DOHH2 (cell line): ENCODE measurements at regions not wholly inside any gene's neighbourhood (a gene's known extent, or its start where the extent isn't known, plus 50 kb on each side); places are given as distances from the start of the nearest gene placed in this dataset.
"Not testable (repeated sequence)": the region's sequence is repeated elsewhere in the genome, so short reads cannot be mapped to it uniquely, and the experiment has no call there.

Experiments
- H3F3A ChIP-seq: fragments of 200-600 bp; sonication (generic), shearing (Covaris generic); 2 replicates; pipeline ENCODE4 v1.6.0; 2016; ENCODE audit warnings: antibody characterized with exemption, mild to moderate bottlenecking; ENCODE audit not compliant: control insufficient read depth, insufficient read depth
- H3K27ac ChIP-seq: fragments of 200-600 bp; sonication (generic); 2 replicates; pipeline ENCODE4 v1.5.1; 2014; ENCODE audit warnings: low read depth, mild to moderate bottlenecking, low read length, moderate library complexity
- H3K27me3 ChIP-seq: fragments of 200-600 bp; sonication (generic); 2 replicates; pipeline ENCODE4 v1.6.1; 2014; ENCODE audit warnings: mild to moderate bottlenecking, low read length, mixed read lengths; ENCODE audit not compliant: control insufficient read depth
- H3K36me3 ChIP-seq: fragments of 200-600 bp; sonication (generic); 2 replicates; pipeline ENCODE4 v1.6.1; 2014; ENCODE audit warnings: mild to moderate bottlenecking, low read length, moderate library complexity, mixed read lengths; ENCODE audit not compliant: control insufficient read depth
- H3K4me1 ChIP-seq: fragments of 200-600 bp; sonication (generic); 2 replicates; pipeline ENCODE4 v1.6.1; 2014; ENCODE audit warnings: mild to moderate bottlenecking, low read length, mixed read lengths; ENCODE audit not compliant: control insufficient read depth
- H3K4me2 ChIP-seq: fragments of 200-600 bp; sonication (generic); 2 replicates; pipeline ENCODE4 v1.6.0; 2014; ENCODE audit warnings: mild to moderate bottlenecking, low read length, moderate library complexity
- H3K4me3 ChIP-seq: fragments of 200-600 bp; sonication (generic); 2 replicates; pipeline ENCODE4 v1.5.1; 2014; ENCODE audit warnings: mild to moderate bottlenecking, low read length, mixed read lengths
- H3K79me2 ChIP-seq: fragments of 200-600 bp; sonication (generic); 2 replicates; pipeline ENCODE4 v1.6.1; 2014; ENCODE audit warnings: mild to moderate bottlenecking, low read length, mixed read lengths; ENCODE audit not compliant: control insufficient read depth
- H3K9me2 ChIP-seq: fragments of 200-600 bp; sonication (generic); replicated peaks from 2 replicates; pipeline ENCODE4 v1.6.1; 2014; ENCODE audit warnings: mild to moderate bottlenecking, low read length, mixed read lengths; ENCODE audit not compliant: control insufficient read depth
- H3K9me3 ChIP-seq: fragments of 200-600 bp; sonication (generic); 2 replicates; pipeline ENCODE4 v1.6.1; 2014; ENCODE audit warnings: antibody characterized with exemption, low read length, mixed read lengths; ENCODE audit not compliant: control insufficient read depth, insufficient read depth
- H4K20me1 ChIP-seq: fragments of 200-600 bp; sonication (generic); 2 replicates; pipeline ENCODE4 v1.6.0; 2014; ENCODE audit warnings: low read depth, mild to moderate bottlenecking, antibody characterized with exemption, low read length, moderate library complexity; ENCODE audit not compliant: control insufficient read depth, insufficient read depth
- EZH2phosphoT487 ChIP-seq: fragments of 200-600 bp; sonication (generic); IDR thresholded peaks from 2 replicates; pipeline ENCODE4 v1.6.1; 2017; ENCODE audit warnings: borderline replicate concordance, mild to moderate bottlenecking, antibody characterized with exemption, low read length, moderate library complexity, mixed read lengths
- TF ChIP-seq, protein P1 (sequence below): fragments of 200-600 bp; sonication (generic); IDR thresholded peaks from one replicate; pipeline ENCODE4 v1.5.1; 2014; ENCODE audit warnings: antibody characterized with exemption, mild to moderate bottlenecking, low read depth, low read length; ENCODE audit not compliant: poor library complexity, severe bottlenecking

DNA sequence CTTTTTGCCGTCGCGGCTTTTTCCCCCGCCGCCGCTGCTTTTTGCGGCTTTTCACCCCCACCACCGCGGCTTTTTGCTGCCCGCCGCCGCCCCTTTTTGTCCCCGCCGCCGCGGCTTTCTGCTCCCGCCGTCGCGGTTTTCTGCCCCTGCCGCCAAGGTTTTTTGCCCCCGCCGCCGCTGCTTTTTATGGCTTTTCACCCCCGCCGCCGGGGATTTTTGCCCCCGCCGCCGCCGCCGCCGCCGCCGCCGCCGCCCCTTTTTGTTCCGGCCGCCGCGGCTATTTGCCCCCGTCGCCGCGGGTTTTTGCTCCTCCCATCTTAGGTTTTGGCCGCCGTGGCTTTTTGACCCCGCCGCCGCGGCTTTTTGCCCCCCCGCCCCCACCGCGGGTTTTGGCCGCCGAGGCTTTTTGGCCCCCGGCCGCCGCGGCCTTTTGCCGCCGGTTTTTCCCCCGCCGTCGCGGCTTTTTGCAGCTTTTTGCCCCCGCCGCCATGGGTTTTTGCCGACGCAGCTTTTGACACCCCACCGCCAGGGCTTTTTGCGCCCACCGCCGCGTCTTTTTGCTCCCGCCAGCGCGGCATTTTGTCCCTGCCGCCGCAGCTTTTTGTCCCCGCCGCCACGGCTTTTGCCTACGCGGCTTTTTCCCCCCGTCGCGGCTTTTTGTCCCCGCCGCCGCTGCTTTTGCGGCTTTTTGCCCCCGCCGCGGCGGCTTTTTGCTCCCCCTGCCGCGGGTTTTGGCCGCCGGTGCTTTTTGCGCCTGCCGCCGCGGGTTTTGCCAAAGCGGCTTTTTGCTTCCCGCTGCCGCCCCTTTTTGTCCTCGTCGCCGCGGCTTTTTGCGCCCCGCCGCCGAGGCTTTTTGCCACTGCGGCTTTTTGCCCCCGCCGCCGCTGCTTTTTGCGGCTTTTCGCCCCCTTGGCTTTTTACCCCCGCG lies 519.4 kb upstream of the WSB1 start:
- Histone ChIP-seq H3F3A (no peaks in the 10 kb centered on the region), H3K9me2 (no peaks in the 10 kb centered on the region), H3K79me2 (no peaks in the 10 kb centered on the region), H3K9me3 (no peaks in the 10 kb centered on the region), H4K20me1 (no peaks in the 10 kb centered on the region), H3K36me3 (no peaks in the 10 kb centered on the region), H3K27ac (no peak overlapping the region), H3K4me1 (no peaks in the 10 kb centered on the region), H3K4me3 (no peak overlapping the region), H3K27me3 (no peaks in the 10 kb centered on the region), H3K4me2 (no peak overlapping the region)
- TF ChIP-seq EZH2phosphoT487 = no peak
- TF ChIP-seq, protein P1, sequence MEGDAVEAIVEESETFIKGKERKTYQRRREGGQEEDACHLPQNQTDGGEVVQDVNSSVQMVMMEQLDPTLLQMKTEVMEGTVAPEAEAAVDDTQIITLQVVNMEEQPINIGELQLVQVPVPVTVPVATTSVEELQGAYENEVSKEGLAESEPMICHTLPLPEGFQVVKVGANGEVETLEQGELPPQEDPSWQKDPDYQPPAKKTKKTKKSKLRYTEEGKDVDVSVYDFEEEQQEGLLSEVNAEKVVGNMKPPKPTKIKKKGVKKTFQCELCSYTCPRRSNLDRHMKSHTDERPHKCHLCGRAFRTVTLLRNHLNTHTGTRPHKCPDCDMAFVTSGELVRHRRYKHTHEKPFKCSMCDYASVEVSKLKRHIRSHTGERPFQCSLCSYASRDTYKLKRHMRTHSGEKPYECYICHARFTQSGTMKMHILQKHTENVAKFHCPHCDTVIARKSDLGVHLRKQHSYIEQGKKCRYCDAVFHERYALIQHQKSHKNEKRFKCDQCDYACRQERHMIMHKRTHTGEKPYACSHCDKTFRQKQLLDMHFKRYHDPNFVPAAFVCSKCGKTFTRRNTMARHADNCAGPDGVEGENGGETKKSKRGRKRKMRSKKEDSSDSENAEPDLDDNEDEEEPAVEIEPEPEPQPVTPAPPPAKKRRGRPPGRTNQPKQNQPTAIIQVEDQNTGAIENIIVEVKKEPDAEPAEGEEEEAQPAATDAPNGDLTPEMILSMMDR = no peak

DNA sequence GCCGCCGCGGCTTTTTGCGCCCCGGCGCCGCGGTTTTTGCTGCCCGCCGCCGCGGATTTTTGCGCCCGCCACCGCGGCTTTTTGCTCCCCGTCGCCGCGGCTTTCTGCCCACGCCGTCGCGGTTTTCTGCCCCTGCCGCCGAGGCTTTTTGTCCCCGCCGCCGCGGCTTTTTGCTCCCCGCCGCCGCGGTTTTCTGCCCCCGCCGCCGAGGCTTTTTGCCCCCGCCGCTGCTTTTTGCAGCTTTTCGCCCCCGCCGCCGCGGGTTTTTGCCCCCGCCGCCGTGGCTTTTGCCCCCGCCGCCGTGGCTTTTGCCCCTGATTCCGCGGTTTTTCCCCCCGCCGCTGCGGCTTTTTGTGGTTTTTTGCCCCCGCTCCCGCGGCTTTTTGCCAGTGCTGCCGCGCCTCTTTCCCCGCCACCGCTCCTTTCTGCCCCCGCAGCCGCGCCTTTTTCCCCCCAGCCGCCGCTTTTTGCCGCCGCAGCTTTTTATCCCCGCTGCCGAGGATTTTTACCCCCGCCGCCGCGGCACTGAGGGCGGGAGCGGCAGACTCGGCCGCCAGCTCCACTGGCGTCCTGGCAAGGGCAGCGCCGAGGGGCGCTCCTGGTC lies 518.6 kb upstream of the WSB1 start:
- H3K27ac ChIP-seq = no peak overlapping the region
- H3K36me3 ChIP-seq = no peaks in the 10 kb centered on the region
- H3K9me3 ChIP-seq = peaks cover 2% of the 10 kb centered on the region; the same call in 1 of the 2 replicates
- no peaks in the 10 kb centered on the region for H4K20me1 ChIP-seq
- H3K27me3 ChIP-seq = no peaks in the 10 kb centered on the region
- H3K4me3 ChIP-seq = no peak overlapping the region
- no peaks in the 10 kb centered on the region for H3K9me2 ChIP-seq
- H3K4me2 ChIP-seq = no peak overlapping the region
- no peaks in the 10 kb centered on the region for H3F3A ChIP-seq
- TF ChIP-seq, protein P1 = no peak
- no peak for TF ChIP-seq EZH2phosphoT487
- H3K79me2 ChIP-seq = no peaks in the 10 kb centered on the region
- no peaks in the 10 kb centered on the region for H3K4me1 ChIP-seq

DNA sequence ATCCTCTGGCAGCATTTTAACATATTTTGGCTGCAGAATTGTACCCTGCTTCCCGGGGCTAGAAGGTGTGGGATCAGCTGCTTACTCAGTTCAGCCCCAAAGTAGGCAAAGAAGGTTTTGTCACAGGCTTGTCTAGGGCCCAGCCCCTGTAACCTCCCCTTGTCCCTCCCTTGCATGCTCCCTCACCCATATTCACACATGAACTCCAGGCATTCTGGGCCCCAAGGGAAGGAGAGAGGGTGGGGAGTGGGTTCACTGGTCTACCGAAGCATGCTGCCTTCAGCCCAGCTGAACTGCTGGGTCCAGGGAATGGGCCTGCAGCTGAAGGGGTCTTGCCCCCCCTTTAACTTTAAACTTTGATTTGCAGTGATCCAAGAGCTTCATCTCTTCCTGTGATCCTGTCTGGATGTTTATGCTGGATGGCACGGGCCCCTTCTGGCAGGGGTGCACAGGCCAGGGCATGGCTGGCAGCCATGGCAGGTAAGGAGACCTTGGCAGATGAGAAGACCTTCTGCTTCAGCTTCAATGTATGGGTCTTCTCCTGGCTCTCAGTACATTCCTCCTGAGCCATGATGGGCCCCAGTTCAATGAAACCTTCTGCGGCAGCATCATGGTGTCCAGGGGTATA lies 513.6 kb upstream of the WSB1 start:
- H3F3A ChIP-seq, H4K20me1 ChIP-seq, H3K4me2 ChIP-seq, H3K4me3 ChIP-seq, H3K4me1 ChIP-seq, H3K36me3 ChIP-seq, H3K79me2 ChIP-seq, H3K27me3 ChIP-seq, H3K27ac ChIP-seq, H3K9me2 ChIP-seq: not testable (repeated sequence)
- peaks cover 39% of the 10 kb centered on the region; the same call in 1 of the 2 replicates for H3K9me3 ChIP-seq
